ENCODE measurements at regions not wholly inside any gene's neighbourhood (a gene's known extent, or its start where the extent isn't known, plus 50 kb on each side); places are given as distances from the start of the nearest gene placed in this dataset.

DNA sequence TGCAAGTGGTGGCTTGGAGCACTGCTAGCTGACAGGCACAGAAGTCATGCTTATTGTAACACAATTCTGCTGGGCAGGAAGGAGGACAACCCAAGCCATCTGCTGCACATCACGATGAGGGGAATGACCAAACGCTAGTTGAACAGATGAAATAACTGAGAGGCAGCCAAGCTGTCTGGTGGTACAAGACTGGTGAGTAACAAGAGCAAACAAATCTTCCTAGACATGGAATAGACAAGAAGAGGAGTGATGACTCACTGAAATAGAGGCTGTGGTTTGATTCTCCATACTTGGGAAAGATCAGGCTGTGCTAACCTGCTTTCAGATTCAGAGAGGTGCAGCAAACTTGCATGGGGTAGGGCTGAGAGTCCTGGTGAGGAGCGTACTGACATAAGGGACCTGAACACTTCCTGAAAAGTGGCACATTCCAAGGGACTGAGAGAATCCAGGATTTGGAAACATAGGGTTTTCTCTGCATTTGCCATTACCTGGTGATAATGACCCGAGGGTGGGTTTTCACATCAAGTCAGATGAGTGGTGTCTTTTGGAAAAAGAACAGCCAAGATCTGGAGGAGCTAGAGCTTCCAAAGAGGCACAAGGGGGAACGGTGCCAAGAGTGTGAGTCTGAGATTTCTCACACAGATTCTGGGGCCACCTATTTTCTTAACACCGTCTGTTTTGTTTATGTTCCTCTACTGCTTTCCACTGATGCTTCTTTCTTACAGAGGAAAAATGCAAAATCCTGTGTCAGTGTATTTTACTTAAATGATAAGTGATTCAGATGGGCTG lies 60.0 kb downstream of the PRL start:
- Mint-ChIP-seq H3K27ac (no peak overlapping the region), H3K9me3 (peaks cover 2 to 18% (median 12%) of the 10 kb centered on the region in 8 donors), H3K27me3 (no peaks in the 10 kb centered on the region), H3K4me1 (no peaks in the 10 kb centered on the region), H3K36me3 (no peaks in the 10 kb centered on the region), H3K4me3 (no peak overlapping the region)
- intact Hi-C loops (cut with micrococcal nuclease), result no loop called here
- DNase-seq, result no peak
- Histone ChIP-seq H3K27ac (ENCODE audit: low read depth, low read length) (no peak overlapping the region), H3K36me3 (ENCODE audit: insufficient read depth, low read length) (no peaks in the 10 kb centered on the region), H3K4me3 (ENCODE audit: low read length in 2 of 2) (no peak overlapping the region), H3K27me3 (ENCODE audit: insufficient read depth, low read length) (no peaks in the 10 kb centered on the region), H3K4me1 (ENCODE audit: insufficient read depth, low read length) (no peaks in the 10 kb centered on the region), H3K9me3 (ENCODE audit: control insufficient read depth in 1 of 2, low read length in 2 of 2) (no peaks in the 10 kb centered on the region)
- ChIA-PET POLR2A (ENCODE audit: partially characterized antibody) (no interaction called here), CTCF (ENCODE audit: partially characterized antibody) (no interaction called here)
